ENCODE measurements at regions not wholly inside any gene's neighbourhood (a gene's known extent, or its start where the extent isn't known, plus 50 kb on each side); places are given as distances from the start of the nearest gene placed in this dataset.

GRCh38 chrY:19644889-19645638 is 99.5 kb downstream of the KDM5D start:
- no peak for FAIRE-seq
- H3K9me3 ChIP-seq (ENCODE audit: control insufficient read depth in 2 of 2, insufficient read depth in 1 of 2, low read depth in 1 of 2, low read length in 1 of 2): no peaks in the 10 kb centered on the region
- H3K4me1 ChIP-seq (ENCODE audit: control insufficient read depth in 3 of 3, insufficient read depth in 2 of 3, low read depth in 1 of 3, low read length in 2 of 3): no peaks in the 10 kb centered on the region
- no peak overlapping the region for H3K4me3 ChIP-seq (ENCODE audit: low read depth in 1 of 3, low read length in 3 of 3)
- H3K27ac ChIP-seq (ENCODE audit: low read depth in 1 of 3, low read length in 2 of 3): no peak overlapping the region
- WGBS, 3 donors: 61 to 63% methylated on average over 3 of the region's 3 CpGs; no CpG with 5 or more reads in 1 of the 3 donors
- DNase-seq: no peak
- H3K27me3 ChIP-seq (ENCODE audit: control insufficient read depth in 3 of 3, insufficient read depth in 3 of 3, low read length in 3 of 3): no peaks in the 10 kb centered on the region
- H3K36me3 ChIP-seq (ENCODE audit: control insufficient read depth in 3 of 3, insufficient read depth in 2 of 3, low read depth in 1 of 3, low read length in 3 of 3): no peaks in the 10 kb centered on the region

DNA sequence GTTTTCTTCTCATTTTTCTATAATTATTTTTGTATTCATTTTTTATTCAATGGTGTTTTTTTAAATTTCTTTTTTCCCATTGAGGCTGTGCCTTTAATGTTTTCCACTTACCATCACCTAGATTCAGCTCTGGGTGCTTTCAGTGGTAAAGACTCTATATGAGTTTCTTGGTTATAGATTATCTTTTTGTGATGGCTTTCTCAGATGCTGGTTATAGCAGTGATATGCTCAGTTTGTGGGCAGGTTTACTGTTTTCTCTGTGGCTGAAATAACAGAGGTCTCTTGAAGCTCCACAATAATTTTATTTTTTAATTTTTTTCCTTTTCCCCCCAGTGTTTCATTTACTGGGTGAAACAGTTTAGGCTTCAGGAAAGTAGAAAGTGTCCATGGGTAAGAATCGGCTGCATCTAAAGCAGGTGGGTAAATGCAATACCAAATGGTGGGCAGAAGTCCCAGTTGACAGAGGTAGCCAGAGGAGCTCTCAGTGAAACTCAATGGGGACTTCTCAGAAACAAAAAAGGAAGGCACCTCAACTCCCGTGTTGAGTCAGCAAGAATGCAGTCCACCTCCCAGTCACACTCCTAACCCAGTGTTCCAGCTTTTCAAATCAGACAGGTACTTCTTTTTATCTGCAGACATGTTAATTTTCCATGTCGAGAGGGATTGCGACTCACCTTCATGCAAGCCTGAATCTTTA is 106.7 kb downstream of the KDM5D start:
- no peaks in the 10 kb centered on the region for H3K9me3 ChIP-seq (ENCODE audit: control insufficient read depth in 2 of 2, insufficient read depth in 1 of 2, low read depth in 1 of 2, low read length in 1 of 2)
- no peaks in the 10 kb centered on the region for H3K4me1 ChIP-seq (ENCODE audit: control insufficient read depth in 3 of 3, insufficient read depth in 2 of 3, low read depth in 1 of 3, low read length in 2 of 3)
- DNase-seq (no peak), FAIRE-seq (no peak)
- no peaks in the 10 kb centered on the region for H3K27me3 ChIP-seq (ENCODE audit: control insufficient read depth in 3 of 3, insufficient read depth in 3 of 3, low read length in 3 of 3)
- no peak overlapping the region for H3K27ac ChIP-seq (ENCODE audit: low read depth in 1 of 3, low read length in 2 of 3)
- H3K4me3 ChIP-seq (ENCODE audit: low read depth in 1 of 3, low read length in 3 of 3): no peak overlapping the region
- WGBS, 3 donors: 92% methylated on average over 4 of the region's 4 CpGs; no CpG with 5 or more reads in 1 of the 3 donors
- no peaks in the 10 kb centered on the region for H3K36me3 ChIP-seq (ENCODE audit: control insufficient read depth in 3 of 3, insufficient read depth in 2 of 3, low read depth in 1 of 3, low read length in 3 of 3)

DNA sequence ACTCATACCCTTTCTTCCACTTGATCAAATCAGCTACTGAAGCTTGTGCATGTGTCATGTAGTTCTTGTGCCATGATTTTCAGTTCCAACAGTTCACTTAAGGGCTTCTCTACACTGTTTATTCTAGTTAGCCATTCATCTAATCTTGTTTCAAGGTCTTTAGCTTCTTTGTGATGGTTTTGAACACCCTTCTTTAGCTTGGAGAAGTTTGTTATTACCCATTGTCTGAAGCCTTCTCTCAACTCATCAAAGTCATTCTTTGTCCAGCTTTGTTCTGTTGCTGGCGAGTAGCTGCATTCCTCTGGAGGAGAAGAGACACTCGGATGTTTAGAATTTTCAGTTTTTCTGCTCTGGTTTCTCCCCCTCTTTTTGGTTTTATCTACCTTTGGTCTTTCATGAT is 115.6 kb downstream of the KDM5D start:
- no peaks in the 10 kb centered on the region for H3K4me1 ChIP-seq (ENCODE audit: control insufficient read depth in 3 of 3, insufficient read depth in 2 of 3, low read depth in 1 of 3, low read length in 2 of 3)
- H3K36me3 ChIP-seq (ENCODE audit: control insufficient read depth in 3 of 3, insufficient read depth in 2 of 3, low read depth in 1 of 3, low read length in 3 of 3): no peaks in the 10 kb centered on the region
- DNase-seq (no peak), FAIRE-seq (no peak)
- WGBS, 3 donors: 86 to 95% methylated on average over 2 of the region's 2 CpGs; no CpG with 5 or more reads in 1 of the 3 donors
- no peak overlapping the region for H3K4me3 ChIP-seq (ENCODE audit: low read depth in 1 of 3, low read length in 3 of 3)
- H3K9me3 ChIP-seq (ENCODE audit: control insufficient read depth in 2 of 2, insufficient read depth in 1 of 2, low read depth in 1 of 2, low read length in 1 of 2): no peaks in the 10 kb centered on the region
- H3K27me3 ChIP-seq (ENCODE audit: control insufficient read depth in 3 of 3, insufficient read depth in 3 of 3, low read length in 3 of 3): no peaks in the 10 kb centered on the region
- H3K27ac ChIP-seq (ENCODE audit: low read depth in 1 of 3, low read length in 2 of 3): no peak overlapping the region

GRCh38 chrY:19622392-19622791 is 122.1 kb downstream of the KDM5D start:
- no peak for FAIRE-seq
- no peaks in the 10 kb centered on the region for H3K36me3 ChIP-seq (ENCODE audit: control insufficient read depth in 3 of 3, insufficient read depth in 2 of 3, low read depth in 1 of 3, low read length in 3 of 3)
- no peak overlapping the region for H3K27ac ChIP-seq (ENCODE audit: low read depth in 1 of 3, low read length in 2 of 3)
- H3K9me3 ChIP-seq (ENCODE audit: control insufficient read depth in 2 of 2, insufficient read depth in 1 of 2, low read depth in 1 of 2, low read length in 1 of 2): no peaks in the 10 kb centered on the region
- H3K27me3 ChIP-seq (ENCODE audit: control insufficient read depth in 3 of 3, insufficient read depth in 3 of 3, low read length in 3 of 3): no peaks in the 10 kb centered on the region
- DNase-seq: no peak
- H3K4me3 ChIP-seq (ENCODE audit: low read depth in 1 of 3, low read length in 3 of 3): no peak overlapping the region
- WGBS, 3 donors: 88 to 96% methylated on average over 3 of the region's 3 CpGs; no CpG with 5 or more reads in 1 of the 3 donors
- no peaks in the 10 kb centered on the region for H3K4me1 ChIP-seq (ENCODE audit: control insufficient read depth in 3 of 3, insufficient read depth in 2 of 3, low read depth in 1 of 3, low read length in 2 of 3)

DNA sequence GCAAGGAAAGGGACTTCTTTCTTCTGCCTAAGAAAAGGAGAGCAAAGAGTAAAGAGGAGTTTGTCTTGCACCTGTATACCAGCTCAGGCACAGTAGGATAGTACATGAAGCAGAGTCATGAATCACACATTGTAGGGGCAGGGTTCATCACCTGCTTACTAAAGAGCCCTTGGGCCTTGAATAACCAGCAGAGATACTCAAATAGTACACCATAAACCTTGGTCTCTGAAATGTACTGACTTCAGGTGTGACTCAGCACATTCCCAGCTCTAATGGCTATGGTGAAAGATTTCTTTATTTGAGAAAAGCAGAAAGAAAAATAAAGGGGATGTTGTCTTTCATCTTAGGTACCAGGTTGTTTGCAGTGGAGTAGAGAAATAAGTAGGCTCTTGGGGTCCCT is 122.8 kb downstream of the KDM5D start:
- H3K27ac ChIP-seq (ENCODE audit: low read depth in 1 of 3, low read length in 2 of 3): no peak overlapping the region
- no peaks in the 10 kb centered on the region for H3K4me1 ChIP-seq (ENCODE audit: control insufficient read depth in 3 of 3, insufficient read depth in 2 of 3, low read depth in 1 of 3, low read length in 2 of 3)
- no peaks in the 10 kb centered on the region for H3K36me3 ChIP-seq (ENCODE audit: control insufficient read depth in 3 of 3, insufficient read depth in 2 of 3, low read depth in 1 of 3, low read length in 3 of 3)
- peak; percentile 17 to 47 for DNase-seq
- FAIRE-seq: no peak
- H3K27me3 ChIP-seq (ENCODE audit: control insufficient read depth in 3 of 3, insufficient read depth in 3 of 3, low read length in 3 of 3): no peaks in the 10 kb centered on the region
- no peak overlapping the region for H3K4me3 ChIP-seq (ENCODE audit: low read depth in 1 of 3, low read length in 3 of 3)
- H3K9me3 ChIP-seq (ENCODE audit: control insufficient read depth in 2 of 2, insufficient read depth in 1 of 2, low read depth in 1 of 2, low read length in 1 of 2): no peaks in the 10 kb centered on the region

- Histone ChIP-seq H3K36me3 (ENCODE audit: control insufficient read depth in 3 of 3, insufficient read depth in 2 of 3, low read depth in 1 of 3, low read length in 3 of 3) (peaks cover 0 to 2% (median 0%) of the 10 kb centered on the region in 3 donors), H3K27me3 (ENCODE audit: control insufficient read depth in 3 of 3, insufficient read depth in 3 of 3, low read length in 3 of 3) (no peaks in the 10 kb centered on the region), H3K27ac (ENCODE audit: low read depth in 1 of 3, low read length in 2 of 3) (no peak overlapping the region), H3K4me3 (ENCODE audit: low read depth in 1 of 3, low read length in 3 of 3) (no peak overlapping the region), H3K9me3 (ENCODE audit: control insufficient read depth in 2 of 2, insufficient read depth in 1 of 2, low read depth in 1 of 2, low read length in 1 of 2) (no peaks in the 10 kb centered on the region), H3K4me1 (ENCODE audit: control insufficient read depth in 3 of 3, insufficient read depth in 2 of 3, low read depth in 1 of 3, low read length in 2 of 3) (no peaks in the 10 kb centered on the region)
- FAIRE-seq (no peak), DNase-seq (no peak)
- WGBS, 3 donors: 90 to 92% methylated on average over 3 of the region's 3 CpGs; no CpG with 5 or more reads in 1 of the 3 donors
These were observed 143.4 kb downstream of the KDM5D start for GRCh38 chrY:19601113-19601512.

DNA sequence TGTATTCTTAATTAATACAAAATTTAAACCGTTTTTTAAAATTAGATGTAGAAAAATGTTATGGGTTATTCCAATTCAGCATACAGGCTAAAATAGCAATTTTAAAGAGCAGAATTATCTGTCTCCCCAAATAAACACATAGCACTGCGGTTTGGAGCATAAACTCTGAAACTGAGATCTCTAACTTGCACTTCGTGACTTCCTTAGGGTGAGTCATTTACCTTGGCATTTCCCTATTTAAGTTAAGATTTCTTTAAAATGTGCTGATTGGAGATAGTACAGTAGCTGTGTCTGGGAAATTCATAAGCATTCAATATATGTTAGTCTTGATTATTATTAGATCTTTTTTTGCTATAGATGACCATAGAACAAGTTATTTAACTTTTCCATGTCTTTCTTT is 143.8 kb downstream of the KDM5D start:
- FAIRE-seq: no peak
- Histone ChIP-seq H3K27me3 (ENCODE audit: control insufficient read depth in 3 of 3, insufficient read depth in 3 of 3, low read length in 3 of 3) (no peaks in the 10 kb centered on the region), H3K27ac (ENCODE audit: low read depth in 1 of 3, low read length in 2 of 3) (no peak overlapping the region), H3K4me3 (ENCODE audit: low read depth in 1 of 3, low read length in 3 of 3) (no peak overlapping the region), H3K36me3 (ENCODE audit: control insufficient read depth in 3 of 3, insufficient read depth in 2 of 3, low read depth in 1 of 3, low read length in 3 of 3) (peaks cover 0 to 2% (median 0%) of the 10 kb centered on the region in 3 donors), H3K9me3 (ENCODE audit: control insufficient read depth in 2 of 2, insufficient read depth in 1 of 2, low read depth in 1 of 2, low read length in 1 of 2) (no peaks in the 10 kb centered on the region), H3K4me1 (ENCODE audit: control insufficient read depth in 3 of 3, insufficient read depth in 2 of 3, low read depth in 1 of 3, low read length in 2 of 3) (no peaks in the 10 kb centered on the region)
- WGBS, 3 donors: 75 to 94% methylated on average over 3 of the region's 3 CpGs; no CpG with 5 or more reads in 1 of the 3 donors
- no peak for DNase-seq

DNA sequence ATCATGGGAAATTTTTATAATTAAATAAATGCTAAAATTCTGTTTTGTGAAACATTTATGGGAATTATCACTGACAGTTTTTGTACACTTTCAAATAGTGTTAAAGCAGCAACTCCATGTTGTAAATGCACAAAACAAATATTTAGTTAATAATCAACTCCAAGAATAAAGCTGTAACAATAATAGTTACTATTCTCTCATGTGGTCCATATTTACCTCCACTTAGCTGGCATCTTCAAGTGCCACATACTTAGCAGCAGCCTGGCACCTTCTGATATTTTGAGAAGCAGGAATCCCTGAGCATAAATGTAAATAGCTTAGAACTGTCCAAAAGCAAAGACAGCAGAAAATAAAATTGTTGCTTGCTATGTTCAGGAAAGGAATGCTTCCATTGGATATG is 154.3 kb downstream of the KDM5D start:
- no peak overlapping the region for H3K27ac ChIP-seq (ENCODE audit: low read depth in 1 of 3, low read length in 2 of 3)
- no peak overlapping the region for H3K4me3 ChIP-seq (ENCODE audit: low read depth in 1 of 3, low read length in 3 of 3)
- H3K27me3 ChIP-seq (ENCODE audit: control insufficient read depth in 3 of 3, insufficient read depth in 3 of 3, low read length in 3 of 3): no peaks in the 10 kb centered on the region
- H3K36me3 ChIP-seq (ENCODE audit: control insufficient read depth in 3 of 3, insufficient read depth in 2 of 3, low read depth in 1 of 3, low read length in 3 of 3): no peaks in the 10 kb centered on the region
- DNase-seq: no peak
- H3K9me3 ChIP-seq (ENCODE audit: control insufficient read depth in 2 of 2, insufficient read depth in 1 of 2, low read depth in 1 of 2, low read length in 1 of 2): no peaks in the 10 kb centered on the region
- no peaks in the 10 kb centered on the region for H3K4me1 ChIP-seq (ENCODE audit: control insufficient read depth in 3 of 3, insufficient read depth in 2 of 3, low read depth in 1 of 3, low read length in 2 of 3)
- no peak for FAIRE-seq
